Activated T-cell treated with anti-CD3 and anti-CD28 coated beads, Interleukin-2, amount 50 U/mL, for 4 hours (primary cell): ENCODE measurements at regions not wholly inside any gene's neighbourhood (a gene's known extent, or its start where the extent isn't known, plus 50 kb on each side); places are given as distances from the start of the nearest gene placed in this dataset.

Experiments
- ATAC-seq, 2 donors: fragments of 200-7000 bp; cut with Tn5 transposase; one replicate each; pipeline ENCODE4 v1.10.0; 2021
- DNase-seq: peaks from one replicate; pipeline ENCODE4 v3.0.0-alpha.2; 2020
- H3K27me3 Mint-ChIP-seq: one replicate; pipeline ENCODE4 v1.8.0; 2021; ENCODE audit warnings: low read depth, mixed read lengths
- H3K36me3 Mint-ChIP-seq: one replicate; pipeline ENCODE4 v1.8.0; 2022; ENCODE audit warnings: mixed read lengths; ENCODE audit not compliant: insufficient read depth
- H3K4me1 Mint-ChIP-seq: one replicate; pipeline ENCODE4 v1.8.0; 2021; ENCODE audit warnings: low read depth, mixed read lengths
- H3K4me3 Mint-ChIP-seq: one replicate; pipeline ENCODE4 v1.8.0; 2021; ENCODE audit warnings: mild to moderate bottlenecking, moderate library complexity, mixed read lengths
- H3K9me3 Mint-ChIP-seq: one replicate; pipeline ENCODE4 v1.8.0; 2021; ENCODE audit warnings: mixed read lengths

- Mint-ChIP-seq H3K9me3 (no peaks in the 10 kb centered on the region), H3K4me1 (peaks cover 22% of the 10 kb centered on the region), H3K36me3 (no peaks in the 10 kb centered on the region), H3K27me3 (peaks cover 3% of the 10 kb centered on the region), H3K4me3 (peak overlapping the region; percentile 71)
- DNase-seq (peak; percentile 40), ATAC-seq (peak; percentile 88 to 89)
Observed at GRCh38 chr14:75333606-75334548, 55.2 kb downstream of the FOS start.

GRCh38 chr14:75334549-75335051 is 56.0 kb downstream of the FOS start:
- Mint-ChIP-seq H3K4me3 (peak overlapping the region; percentile 71), H3K4me1 (peaks cover 22% of the 10 kb centered on the region), H3K36me3 (no peaks in the 10 kb centered on the region), H3K27me3 (no peaks in the 10 kb centered on the region), H3K9me3 (no peaks in the 10 kb centered on the region)
- ATAC-seq (peak; percentile 45 to 59), DNase-seq (no peak)

- Mint-ChIP-seq H3K4me3 (no peak overlapping the region), H3K4me1 (peaks cover 22% of the 10 kb centered on the region), H3K9me3 (no peaks in the 10 kb centered on the region)
Observed at GRCh38 chr14:75335571-75335970, 56.9 kb downstream of the FOS start.

GRCh38 chr14:75338398-75338797 is 59.8 kb downstream of the FOS start:
- Mint-ChIP-seq H3K36me3 (no peaks in the 10 kb centered on the region), H3K4me1 (peaks cover 19% of the 10 kb centered on the region), H3K27me3 (peaks cover 4% of the 10 kb centered on the region), H3K4me3 (no peak overlapping the region), H3K9me3 (no peaks in the 10 kb centered on the region)
- no peak for DNase-seq
- ATAC-seq, result no peak

More at GRCh38 chr14:75335571-75335970, 56.9 kb downstream of the FOS start:
- no peak for ATAC-seq
- no peaks in the 10 kb centered on the region for H3K27me3 Mint-ChIP-seq
- DNase-seq, result no peak
- no peaks in the 10 kb centered on the region for H3K36me3 Mint-ChIP-seq

GRCh38 chr14:75339059-75339458 is 60.4 kb downstream of the FOS start:
- ATAC-seq (no peak), DNase-seq (no peak)
- H3K27me3 Mint-ChIP-seq, result peaks cover 4% of the 10 kb centered on the region
- H3K4me3 Mint-ChIP-seq, result no peak overlapping the region
- no peaks in the 10 kb centered on the region for H3K9me3 Mint-ChIP-seq
- H3K4me1 Mint-ChIP-seq, result peaks cover 15% of the 10 kb centered on the region
- no peaks in the 10 kb centered on the region for H3K36me3 Mint-ChIP-seq

GRCh38 chr14:75340921-75341320 is 62.3 kb downstream of the FOS start:
- Mint-ChIP-seq H3K4me3 (no peak overlapping the region), H3K4me1 (peaks cover 3% of the 10 kb centered on the region), H3K9me3 (peaks cover 3% of the 10 kb centered on the region), H3K36me3 (peaks cover 2% of the 10 kb centered on the region), H3K27me3 (peaks cover 6% of the 10 kb centered on the region)
- DNase-seq (no peak), ATAC-seq (no peak)

- DNase-seq (no peak), ATAC-seq (no peak)
- Mint-ChIP-seq H3K36me3 (peaks cover 2% of the 10 kb centered on the region), H3K4me3 (no peak overlapping the region), H3K9me3 (peaks cover 3% of the 10 kb centered on the region), H3K27me3 (peaks cover 6% of the 10 kb centered on the region), H3K4me1 (peaks cover 2% of the 10 kb centered on the region)
Observed at GRCh38 chr14:75341620-75342019, 63.0 kb downstream of the FOS start.

- DNase-seq (no peak), ATAC-seq (no peak)
- Mint-ChIP-seq H3K9me3 (peaks cover 3% of the 10 kb centered on the region), H3K4me1 (peaks cover 2% of the 10 kb centered on the region), H3K27me3 (peaks cover 6% of the 10 kb centered on the region), H3K36me3 (peaks cover 2% of the 10 kb centered on the region), H3K4me3 (no peak overlapping the region)
Observed at GRCh38 chr14:75342762-75343599, 64.4 kb downstream of the FOS start.

- H3K4me3 Mint-ChIP-seq, result no peak overlapping the region
- H3K27me3 Mint-ChIP-seq, result peaks cover 8% of the 10 kb centered on the region
- H3K9me3 Mint-ChIP-seq, result peaks cover 3% of the 10 kb centered on the region
- H3K4me1 Mint-ChIP-seq, result peaks cover 2% of the 10 kb centered on the region
- DNase-seq (no peak), ATAC-seq (no peak)
- H3K36me3 Mint-ChIP-seq, result peaks cover 2% of the 10 kb centered on the region
Observed at GRCh38 chr14:75343911-75344310, 65.3 kb downstream of the FOS start.

GRCh38 chr14:75344411-75344810 is 65.8 kb downstream of the FOS start:
- H3K36me3 Mint-ChIP-seq, result peaks cover 2% of the 10 kb centered on the region
- no peak overlapping the region for H3K4me3 Mint-ChIP-seq
- DNase-seq (no peak), ATAC-seq (no peak)
- H3K27me3 Mint-ChIP-seq, result peaks cover 8% of the 10 kb centered on the region
- peaks cover 5% of the 10 kb centered on the region for H3K9me3 Mint-ChIP-seq
- peaks cover 2% of the 10 kb centered on the region for H3K4me1 Mint-ChIP-seq

GRCh38 chr14:75350505-75351060 is 72.0 kb downstream of the FOS start:
- H3K4me1 Mint-ChIP-seq, result no peaks in the 10 kb centered on the region
- ATAC-seq, result no peak
- H3K36me3 Mint-ChIP-seq, result no peaks in the 10 kb centered on the region
- no peak overlapping the region for H3K4me3 Mint-ChIP-seq
- peaks cover 2% of the 10 kb centered on the region for H3K27me3 Mint-ChIP-seq
- DNase-seq, result no peak
- H3K9me3 Mint-ChIP-seq, result peaks cover 7% of the 10 kb centered on the region

GRCh38 chr14:75359098-75359497 is 68.7 kb upstream of the JDP2 start:
- H3K9me3 Mint-ChIP-seq, result no peaks in the 10 kb centered on the region
- ATAC-seq (no peak), DNase-seq (no peak)
- H3K27me3 Mint-ChIP-seq, result no peaks in the 10 kb centered on the region
- no peak overlapping the region for H3K4me3 Mint-ChIP-seq
- H3K36me3 Mint-ChIP-seq, result no peaks in the 10 kb centered on the region
- H3K4me1 Mint-ChIP-seq, result no peaks in the 10 kb centered on the region

GRCh38 chr14:75361041-75361440 is 66.8 kb upstream of the JDP2 start:
- Mint-ChIP-seq H3K36me3 (no peaks in the 10 kb centered on the region), H3K9me3 (no peaks in the 10 kb centered on the region), H3K27me3 (peaks cover 3% of the 10 kb centered on the region), H3K4me3 (no peak overlapping the region), H3K4me1 (no peaks in the 10 kb centered on the region)
- ATAC-seq, result no peak
- DNase-seq, result no peak

GRCh38 chr14:75361751-75362433 is 65.9 kb upstream of the JDP2 start:
- H3K36me3 Mint-ChIP-seq, result no peaks in the 10 kb centered on the region

More at GRCh38 chr14:75361751-75362433, 65.9 kb upstream of the JDP2 start:
- no peak for ATAC-seq
- Mint-ChIP-seq H3K27me3 (peaks cover 3% of the 10 kb centered on the region), H3K4me3 (no peak overlapping the region), H3K4me1 (no peaks in the 10 kb centered on the region), H3K9me3 (no peaks in the 10 kb centered on the region)
- DNase-seq, result no peak
